DLD1 (cell line): ENCODE measurements at regions not wholly inside any gene's neighbourhood (a gene's known extent, or its start where the extent isn't known, plus 50 kb on each side); places are given as distances from the start of the nearest gene placed in this dataset.

Experiments used
- in situ Hi-C: cut with HindIII; loops from 2 replicates; pipeline ENCODE4 v1.10.0; 2017; ENCODE audit warnings: low sequenced_read_pairs

DNA sequence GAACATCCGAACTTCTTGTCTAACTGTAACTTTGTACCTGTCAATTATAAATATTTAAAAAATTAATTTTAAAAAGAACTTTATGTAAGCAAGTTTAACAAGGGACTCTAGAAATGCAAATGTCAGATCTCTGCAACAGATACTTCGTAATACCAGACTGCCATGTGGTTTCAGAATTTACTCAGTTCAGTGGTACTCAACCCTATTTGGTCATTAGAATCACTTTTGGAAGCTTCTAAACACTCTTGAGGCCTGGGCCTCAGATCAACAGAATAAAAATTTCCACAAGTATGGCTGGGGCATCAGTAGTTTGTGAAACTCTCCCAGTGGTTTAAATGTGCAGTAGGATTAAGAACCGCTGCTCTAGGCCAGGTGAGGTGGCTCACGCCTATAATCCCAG is 139.5 kb upstream of the SMYD2 start:
- in situ Hi-C loops, result loop anchor here (10.0 kb wide), 1 partner anchor 747 kb away; no protein-coding TSS in a partner anchor

GRCh38 chr1:214143006-214143992 is 137.7 kb upstream of the SMYD2 start:
- in situ Hi-C loops, result loop anchor here (10.0 kb wide), 1 partner anchor 748 kb away; no protein-coding TSS in a partner anchor

DNA sequence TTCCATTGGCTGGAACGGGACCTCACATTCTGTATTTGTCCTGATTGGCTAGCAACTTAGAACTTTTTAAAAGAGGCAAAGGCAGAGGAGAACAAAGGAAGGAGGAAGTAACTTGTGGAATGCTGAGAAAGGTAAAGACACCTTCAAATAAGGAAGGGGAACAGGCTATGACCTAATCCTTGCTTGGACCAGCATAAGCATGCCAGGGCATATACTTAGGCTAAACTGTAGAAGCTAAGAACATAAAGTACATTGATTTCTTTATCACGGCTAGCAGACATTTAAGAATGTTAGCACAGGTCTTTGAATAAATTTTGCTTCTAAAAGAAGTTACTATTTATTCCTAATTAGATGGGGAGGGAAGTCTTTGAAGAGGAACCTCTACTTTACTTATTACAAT is 136.4 kb upstream of the SMYD2 start:
- in situ Hi-C loops, result loop anchor here (10.0 kb wide), 1 partner anchor 750 kb away; no protein-coding TSS in a partner anchor

DNA sequence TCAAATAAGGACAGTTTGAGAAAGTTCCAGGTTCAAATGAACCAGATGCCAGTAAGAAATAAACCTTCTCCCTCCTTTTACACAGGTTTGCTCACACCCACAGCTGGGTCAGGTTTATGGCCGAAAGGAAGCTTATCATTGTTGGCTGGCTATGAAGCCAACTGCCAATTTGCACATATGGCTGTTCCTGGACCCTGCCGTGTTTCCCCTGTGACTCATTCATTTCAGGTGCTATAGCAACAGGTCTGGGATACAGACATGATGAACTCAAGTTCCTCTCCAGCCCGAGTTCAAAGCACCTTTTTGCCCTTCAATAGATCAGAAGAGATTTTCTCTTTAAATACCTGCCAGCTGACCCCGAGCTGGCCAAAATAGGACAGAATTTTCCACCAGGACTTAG is 134.4 kb upstream of the SMYD2 start:
- in situ Hi-C loops, result loop anchor here (10.0 kb wide), 1 partner anchor 752 kb away; no protein-coding TSS in a partner anchor

DNA sequence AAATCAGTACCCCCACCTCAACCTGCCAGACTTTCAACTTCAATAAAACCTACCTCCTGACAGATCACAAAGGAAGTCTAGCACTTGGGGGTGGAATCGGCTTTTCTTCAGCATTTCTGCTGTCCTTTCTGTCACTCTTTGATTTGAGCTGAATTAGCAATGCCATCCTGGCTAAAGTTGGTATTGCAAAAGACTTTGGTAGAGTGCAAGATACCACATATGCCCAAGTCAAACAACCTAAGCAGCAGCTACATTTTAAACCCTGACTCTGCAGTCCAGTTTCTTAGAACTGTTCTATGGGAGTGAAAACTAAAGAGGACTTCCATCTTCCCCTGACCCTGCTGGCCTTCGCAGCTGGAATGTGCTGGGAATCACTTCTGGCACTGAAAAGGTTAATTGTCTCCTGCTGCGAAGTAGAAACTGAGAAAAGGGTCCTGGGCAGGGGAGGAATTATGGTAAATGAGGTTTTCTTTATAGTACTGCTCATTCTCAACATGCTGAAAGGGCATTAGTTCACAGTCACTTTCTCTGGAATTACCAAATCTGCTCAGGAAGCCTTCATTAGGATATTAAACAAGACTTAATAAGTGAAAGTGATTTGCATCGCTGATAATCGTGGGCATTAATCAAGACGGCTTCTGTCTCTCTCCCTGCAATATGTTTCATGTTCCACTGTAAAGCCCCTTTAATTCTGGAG is 126.2 kb upstream of the SMYD2 start:
- in situ Hi-C loops, result no loop called here

DNA sequence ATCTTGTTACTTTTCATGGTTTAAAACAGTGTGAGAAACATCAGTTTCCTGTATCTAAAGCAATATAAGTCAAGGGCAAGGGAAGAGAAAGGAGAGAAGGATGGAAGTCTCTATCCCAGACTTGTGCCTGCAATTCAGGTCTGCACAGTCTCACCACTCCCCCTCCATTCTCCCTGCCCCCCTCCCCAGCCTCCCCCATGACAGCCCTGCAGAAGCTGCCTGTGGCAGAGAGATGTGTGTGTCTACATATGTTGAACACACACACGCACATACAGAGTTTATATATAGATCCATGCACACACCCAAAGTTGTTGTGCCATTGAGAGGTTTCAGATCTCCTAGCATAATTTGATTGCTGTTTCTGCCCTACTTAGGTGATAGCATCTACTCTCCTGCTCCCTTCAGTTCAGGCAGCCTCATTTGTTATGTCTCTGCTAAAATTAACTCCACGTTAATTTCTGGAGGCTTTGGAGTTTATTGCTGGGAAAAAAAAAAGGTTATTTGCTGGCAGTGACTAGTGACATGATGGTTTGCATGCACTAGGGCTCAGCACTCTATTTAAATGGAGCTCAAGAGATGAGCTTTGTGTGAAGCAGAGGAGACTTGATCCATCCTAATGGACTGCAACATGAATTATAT is 124.9 kb upstream of the SMYD2 start:
- in situ Hi-C loops, result no loop called here

DNA sequence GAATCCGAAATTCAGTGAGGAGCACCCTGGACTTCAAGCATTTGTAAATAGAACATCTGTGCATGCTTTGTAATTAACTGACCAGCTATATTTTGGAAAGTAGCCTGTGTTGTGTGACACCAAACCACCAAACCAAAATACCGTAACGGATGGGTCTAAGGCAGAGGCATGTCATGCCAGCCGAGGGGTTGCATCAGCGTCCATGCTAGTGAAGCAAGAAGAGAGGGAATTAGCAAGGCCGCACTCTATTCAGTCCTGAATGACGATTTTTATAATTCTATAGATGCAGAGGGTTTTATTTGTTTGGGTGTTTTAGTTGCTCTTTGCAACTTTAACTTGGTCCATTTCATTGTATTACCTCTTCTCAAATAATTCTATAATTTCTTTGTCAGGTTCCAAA is 116.8 kb upstream of the SMYD2 start:
- in situ Hi-C loops, result no loop called here

DNA sequence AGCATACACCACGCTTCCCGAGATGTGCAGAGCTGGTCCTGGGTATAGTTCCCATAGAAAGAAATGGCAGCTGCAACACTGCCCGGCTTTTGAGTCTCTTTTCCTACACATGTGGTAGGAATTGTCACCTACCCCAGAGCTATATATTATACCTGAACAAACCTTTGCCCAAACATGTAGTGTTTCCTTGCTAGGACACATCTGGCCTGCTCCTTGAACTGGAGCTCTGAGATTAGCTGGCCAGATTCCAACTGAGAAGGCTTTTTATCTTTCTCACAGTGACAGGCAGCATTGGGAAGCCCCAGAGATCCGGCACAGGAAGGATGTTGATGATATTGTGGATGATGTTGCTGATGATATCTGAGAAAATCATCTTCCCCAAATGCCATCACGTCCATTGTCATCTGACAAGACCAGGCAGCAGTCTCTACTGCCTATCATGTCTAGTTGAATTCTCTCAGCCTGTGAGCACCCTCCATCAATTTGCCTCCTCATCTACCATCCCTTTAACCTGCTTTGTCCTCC is 115.0 kb upstream of the SMYD2 start:
- in situ Hi-C loops, result no loop called here

DNA sequence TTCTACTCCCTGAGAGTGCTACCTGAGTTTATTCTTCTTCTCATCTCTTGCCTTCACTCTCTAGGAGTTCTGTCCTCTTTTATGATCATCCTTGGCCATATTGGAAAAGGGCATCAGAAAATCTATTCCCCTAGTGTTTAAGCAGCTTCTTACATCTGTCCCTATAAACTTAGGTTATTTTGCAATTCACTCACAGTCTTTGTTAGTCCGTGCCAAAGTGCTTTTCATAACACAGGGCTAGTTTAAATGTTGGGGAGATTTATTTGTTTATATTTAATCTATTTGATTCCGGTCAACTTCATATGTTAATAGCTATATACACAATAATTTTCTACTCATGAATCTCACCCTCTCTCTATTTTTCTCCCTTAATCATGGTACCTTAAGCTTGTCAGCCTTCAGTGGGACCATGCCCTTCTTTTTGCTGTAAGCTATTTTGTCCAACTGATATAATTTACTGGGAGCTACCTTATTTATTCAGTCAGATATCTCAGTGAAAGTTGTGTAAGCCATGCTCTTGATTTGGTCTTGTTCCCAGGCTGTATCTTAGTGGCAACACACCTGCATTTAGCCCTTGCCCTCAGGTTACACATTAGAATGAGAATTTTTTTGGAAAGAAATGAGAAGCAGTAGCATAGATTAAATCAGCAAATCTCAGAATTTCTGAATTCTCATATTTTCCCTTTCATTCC is 106.3 kb upstream of the SMYD2 start:
- in situ Hi-C loops, result no loop called here

- in situ Hi-C loops, result no loop called here
These were observed 102.9 kb upstream of the SMYD2 start for GRCh38 chr1:214178102-214178501.

DNA sequence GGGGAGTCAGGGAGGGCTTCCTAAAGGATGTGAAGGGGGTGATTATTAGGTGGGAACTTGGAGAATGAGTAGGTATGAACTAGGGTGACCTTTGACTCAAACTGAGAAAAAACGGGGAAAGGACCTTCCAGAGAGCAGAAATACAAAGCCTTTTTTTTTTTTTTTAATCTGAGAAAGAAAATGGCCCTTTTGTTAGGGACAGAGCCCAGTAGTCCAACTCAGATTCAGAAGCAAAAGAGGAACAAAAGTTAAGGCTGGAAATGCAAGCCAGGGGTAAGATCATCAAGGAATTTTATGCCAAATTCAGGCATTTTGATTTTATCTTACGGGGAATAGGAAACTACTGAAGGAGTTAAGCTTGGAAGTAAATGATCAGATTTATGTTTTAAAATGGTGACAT is 96.0 kb upstream of the SMYD2 start:
- in situ Hi-C loops, result no loop called here

GRCh38 chr1:214186103-214186824 is 94.7 kb upstream of the SMYD2 start:
- in situ Hi-C loops, result no loop called here

GRCh38 chr1:214187121-214187900 is 93.6 kb upstream of the SMYD2 start:
- in situ Hi-C loops, result no loop called here

- in situ Hi-C loops, result no loop called here
These were observed 93.0 kb upstream of the SMYD2 start for GRCh38 chr1:214187933-214188332.

DNA sequence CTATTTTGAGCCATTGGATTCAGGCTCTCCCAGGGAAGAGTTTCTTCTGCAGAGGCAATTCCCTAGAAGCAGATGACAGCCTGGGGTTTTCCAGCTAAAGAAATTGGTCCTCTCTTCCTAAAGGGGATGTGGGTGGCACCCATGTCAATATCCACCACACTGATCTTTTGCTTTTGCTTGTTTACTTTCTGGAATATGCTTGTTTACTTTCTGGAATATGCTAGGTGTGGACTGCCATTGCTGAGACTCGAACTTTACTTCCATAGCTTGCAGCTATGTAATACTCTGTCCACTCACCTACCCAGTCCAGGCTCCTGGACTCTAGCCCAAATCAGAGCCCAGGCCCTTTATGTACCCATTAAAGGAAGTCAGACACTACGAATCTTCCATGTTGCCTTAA is 92.1 kb upstream of the SMYD2 start:
- in situ Hi-C loops, result no loop called here

- in situ Hi-C loops, result no loop called here
These were observed 87.9 kb upstream of the SMYD2 start for GRCh38 chr1:214192825-214193643.

DNA sequence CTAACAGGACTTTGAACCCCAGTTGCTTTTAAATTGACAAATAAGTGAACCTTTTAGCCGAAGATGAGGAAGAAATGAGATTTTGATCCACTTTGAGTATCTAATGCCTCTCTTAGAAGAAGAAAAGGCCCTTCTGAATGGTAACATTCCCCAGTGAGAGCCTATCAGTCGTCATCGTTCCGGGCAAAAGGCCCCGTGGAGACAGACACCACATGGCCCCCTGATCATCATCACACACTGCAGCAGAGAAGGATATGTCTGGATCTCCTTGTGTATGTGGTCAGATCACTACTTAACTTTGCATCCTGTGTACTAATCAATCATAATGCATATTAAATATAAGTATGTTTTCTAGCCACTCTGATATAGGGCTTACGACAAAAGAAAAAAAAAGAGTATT is 87.3 kb upstream of the SMYD2 start:
- in situ Hi-C loops, result no loop called here

DNA sequence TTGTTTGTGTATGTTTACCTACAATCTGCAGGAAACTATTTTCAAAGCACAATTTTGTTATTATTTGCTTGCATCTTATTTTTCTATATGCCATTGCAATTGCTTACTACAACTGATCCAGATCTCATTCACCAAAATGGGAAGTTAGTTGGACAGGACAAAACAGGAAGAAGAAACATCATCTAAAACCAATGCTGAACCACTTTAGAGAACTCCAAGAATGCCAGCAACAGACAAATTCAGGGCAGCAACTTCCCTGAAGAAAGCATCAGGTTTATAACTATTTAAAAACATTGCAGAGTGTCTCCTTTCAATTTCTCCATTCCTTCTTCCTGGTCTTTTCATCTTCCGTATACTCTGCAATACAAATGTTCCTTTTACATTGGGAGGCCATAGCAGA is 82.4 kb upstream of the SMYD2 start:
- in situ Hi-C loops, result no loop called here
